DND-41 (cell line): ENCODE measurements at regions not wholly inside any gene's neighbourhood (a gene's known extent, or its start where the extent isn't known, plus 50 kb on each side); places are given as distances from the start of the nearest gene placed in this dataset.

Experiments used
- EZH2 ChIP-seq: IDR thresholded peaks from 3 replicates; pipeline ENCODE4 v1.6.1; 2012; ENCODE audit warnings: borderline replicate concordance, low read depth, mild to moderate bottlenecking, moderate library complexity, low read length, inconsistent platforms; ENCODE audit not compliant: severe bottlenecking
- TF ChIP-seq, protein P1 (sequence below): IDR thresholded peaks from 2 replicates; pipeline ENCODE4 v1.5.1; 2012; ENCODE audit warnings: borderline replicate concordance, low read length, moderate library complexity, mild to moderate bottlenecking; ENCODE audit not compliant: poor library complexity, severe bottlenecking; ENCODE audit errors: extremely low read depth

GRCh38 chr20:24166412-24166811 is 177.8 kb upstream of the GGTLC1 start:
- TF ChIP-seq EZH2, result no peak
- TF ChIP-seq, protein P1, sequence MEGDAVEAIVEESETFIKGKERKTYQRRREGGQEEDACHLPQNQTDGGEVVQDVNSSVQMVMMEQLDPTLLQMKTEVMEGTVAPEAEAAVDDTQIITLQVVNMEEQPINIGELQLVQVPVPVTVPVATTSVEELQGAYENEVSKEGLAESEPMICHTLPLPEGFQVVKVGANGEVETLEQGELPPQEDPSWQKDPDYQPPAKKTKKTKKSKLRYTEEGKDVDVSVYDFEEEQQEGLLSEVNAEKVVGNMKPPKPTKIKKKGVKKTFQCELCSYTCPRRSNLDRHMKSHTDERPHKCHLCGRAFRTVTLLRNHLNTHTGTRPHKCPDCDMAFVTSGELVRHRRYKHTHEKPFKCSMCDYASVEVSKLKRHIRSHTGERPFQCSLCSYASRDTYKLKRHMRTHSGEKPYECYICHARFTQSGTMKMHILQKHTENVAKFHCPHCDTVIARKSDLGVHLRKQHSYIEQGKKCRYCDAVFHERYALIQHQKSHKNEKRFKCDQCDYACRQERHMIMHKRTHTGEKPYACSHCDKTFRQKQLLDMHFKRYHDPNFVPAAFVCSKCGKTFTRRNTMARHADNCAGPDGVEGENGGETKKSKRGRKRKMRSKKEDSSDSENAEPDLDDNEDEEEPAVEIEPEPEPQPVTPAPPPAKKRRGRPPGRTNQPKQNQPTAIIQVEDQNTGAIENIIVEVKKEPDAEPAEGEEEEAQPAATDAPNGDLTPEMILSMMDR, result no peak
